ENCODE measurements at regions not wholly inside any gene's neighbourhood (a gene's known extent, or its start where the extent isn't known, plus 50 kb on each side); places are given as distances from the start of the nearest gene placed in this dataset.
"Not testable (repeated sequence)": the region's sequence is repeated elsewhere in the genome, so short reads cannot be mapped to it uniquely, and the experiment has no call there.

DNA sequence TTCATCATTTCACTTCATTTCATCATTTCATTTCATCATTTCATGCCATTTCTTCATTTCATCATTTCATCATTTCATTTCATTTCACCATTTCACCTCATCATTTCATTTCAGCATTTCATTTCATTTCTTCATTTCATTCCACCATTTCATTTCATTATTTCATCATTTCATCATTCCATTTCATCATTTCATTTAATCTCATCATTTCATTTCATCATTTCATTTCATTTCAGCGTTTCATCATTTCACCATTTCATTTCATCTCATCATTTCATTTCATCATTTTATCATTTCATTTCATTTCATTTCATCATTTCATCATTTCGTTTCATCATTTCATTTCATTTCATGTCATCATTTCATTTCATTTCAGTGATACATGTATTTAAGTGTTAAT, 492.2 kb downstream of the ZNF33B start:
- not testable (repeated sequence) for H3K36me3 Mint-ChIP-seq (ENCODE audit: insufficient read depth); H3K4me3 Mint-ChIP-seq; DNase-seq (ENCODE audit: low spot score in 2 of 2); H3K27ac Mint-ChIP-seq (ENCODE audit: low read depth); H3K4me1 Mint-ChIP-seq; ATAC-seq (replicated peaks; ENCODE audit: extremely low read depth, poor library complexity, severe bottlenecking); H3K27me3 Mint-ChIP-seq
- H3K9me3 Mint-ChIP-seq = peaks cover 20% of the 10 kb centered on the region

DNA sequence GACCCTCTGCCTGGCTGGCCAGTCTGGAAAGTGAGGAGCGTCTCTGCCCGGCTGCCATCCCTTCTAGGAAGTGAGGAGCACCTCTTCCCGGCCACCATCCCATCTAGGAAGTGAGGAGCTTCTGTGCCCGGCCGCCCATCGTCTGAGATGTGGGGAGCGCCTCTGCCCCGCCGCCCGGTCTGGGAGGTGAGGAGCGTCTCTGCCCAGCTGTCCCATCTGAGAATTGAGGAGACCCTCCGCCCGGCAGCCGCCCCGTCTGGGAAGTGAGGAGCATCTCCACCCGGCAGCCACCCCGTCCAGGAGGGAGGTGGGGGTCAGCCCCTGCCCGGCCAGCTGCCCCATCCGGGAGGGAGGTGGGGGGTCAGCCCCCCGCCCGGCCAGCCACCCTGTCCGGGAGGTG, 500.3 kb downstream of the ZNF33B start:
- not testable (repeated sequence) for H3K27me3 Mint-ChIP-seq; ATAC-seq (replicated peaks; ENCODE audit: extremely low read depth, poor library complexity, severe bottlenecking); H3K36me3 Mint-ChIP-seq (ENCODE audit: insufficient read depth); H3K27ac Mint-ChIP-seq (ENCODE audit: low read depth); H3K4me3 Mint-ChIP-seq; H3K4me1 Mint-ChIP-seq; DNase-seq (ENCODE audit: low spot score in 2 of 2)
- peaks cover 10% of the 10 kb centered on the region for H3K9me3 Mint-ChIP-seq

DNA sequence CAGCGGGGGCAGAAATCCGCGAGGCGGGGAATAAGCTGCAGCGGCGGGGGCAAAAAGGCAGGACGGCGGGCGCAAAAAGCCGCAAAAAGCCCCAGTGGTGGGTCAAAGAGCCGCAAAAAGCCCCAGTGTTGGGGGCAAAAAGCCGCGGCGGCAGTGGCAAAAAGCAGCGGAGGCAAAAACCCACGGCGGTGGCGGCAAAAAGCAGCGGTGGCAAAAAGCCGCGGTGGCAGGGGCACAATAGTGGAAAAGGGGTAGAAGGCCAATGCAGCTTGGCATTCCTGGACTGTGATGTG, 525.3 kb downstream of the ZNF33B start:
- Mint-ChIP-seq H3K9me3 (peaks cover 6% of the 10 kb centered on the region), H3K27ac (ENCODE audit: low read depth) (no peak overlapping the region), H3K27me3 (no peaks in the 10 kb centered on the region), H3K36me3 (ENCODE audit: insufficient read depth) (peaks cover 2% of the 10 kb centered on the region), H3K4me3 (no peak overlapping the region), H3K4me1 (no peaks in the 10 kb centered on the region)
- ATAC-seq (replicated peaks; ENCODE audit: extremely low read depth, poor library complexity, severe bottlenecking) (no peak), DNase-seq (ENCODE audit: low spot score in 2 of 2) (no peak)

DNA sequence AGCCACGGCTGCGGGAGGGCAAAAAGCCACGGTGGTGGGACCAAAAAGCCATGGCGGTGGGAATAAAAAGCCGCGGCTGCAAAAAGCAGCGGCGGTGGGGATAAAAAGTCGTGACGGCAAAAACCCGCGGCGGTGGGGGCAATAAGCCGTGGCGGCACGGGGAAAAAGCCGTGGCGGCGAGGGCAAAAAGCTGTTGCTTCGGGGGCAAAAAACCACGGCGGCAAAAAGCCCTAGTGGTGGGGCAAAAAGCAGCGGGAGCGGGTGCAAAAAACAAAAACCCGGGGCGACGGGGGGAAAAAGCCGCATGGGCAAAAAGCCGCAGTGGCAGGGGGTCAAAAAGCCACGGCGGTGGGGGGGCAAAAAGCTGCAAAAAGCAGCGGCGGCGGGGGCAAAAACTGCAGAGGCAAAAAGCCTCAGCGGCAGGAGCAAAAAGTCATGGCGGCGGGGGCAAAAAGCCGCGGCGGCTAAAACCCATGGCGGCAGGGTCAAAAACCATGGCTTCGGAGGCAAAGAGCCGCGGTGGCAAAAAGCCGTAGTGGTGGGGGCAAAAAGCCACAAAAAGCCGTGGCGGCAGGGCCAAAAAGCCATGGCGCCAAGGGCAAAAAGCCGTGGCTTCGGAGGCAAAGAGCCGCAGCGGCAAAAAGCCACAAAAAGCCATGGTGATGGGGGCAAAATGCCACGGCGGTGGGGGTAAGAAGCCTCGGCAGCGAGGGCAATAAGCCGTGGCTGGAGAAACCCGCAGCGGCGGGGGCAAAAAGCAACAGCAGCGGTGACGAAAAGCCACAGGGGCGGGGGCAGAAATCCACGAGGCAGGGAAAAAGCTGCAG, 525.8 kb downstream of the ZNF33B start:
- Mint-ChIP-seq H3K9me3 (peaks cover 6% of the 10 kb centered on the region), H3K36me3 (ENCODE audit: insufficient read depth) (peaks cover 2% of the 10 kb centered on the region), H3K27ac (ENCODE audit: low read depth) (no peak overlapping the region), H3K27me3 (no peaks in the 10 kb centered on the region), H3K4me3 (no peak overlapping the region), H3K4me1 (no peaks in the 10 kb centered on the region)
- DNase-seq (ENCODE audit: low spot score in 2 of 2) (no peak), ATAC-seq (replicated peaks; ENCODE audit: extremely low read depth, poor library complexity, severe bottlenecking) (no peak)

DNA sequence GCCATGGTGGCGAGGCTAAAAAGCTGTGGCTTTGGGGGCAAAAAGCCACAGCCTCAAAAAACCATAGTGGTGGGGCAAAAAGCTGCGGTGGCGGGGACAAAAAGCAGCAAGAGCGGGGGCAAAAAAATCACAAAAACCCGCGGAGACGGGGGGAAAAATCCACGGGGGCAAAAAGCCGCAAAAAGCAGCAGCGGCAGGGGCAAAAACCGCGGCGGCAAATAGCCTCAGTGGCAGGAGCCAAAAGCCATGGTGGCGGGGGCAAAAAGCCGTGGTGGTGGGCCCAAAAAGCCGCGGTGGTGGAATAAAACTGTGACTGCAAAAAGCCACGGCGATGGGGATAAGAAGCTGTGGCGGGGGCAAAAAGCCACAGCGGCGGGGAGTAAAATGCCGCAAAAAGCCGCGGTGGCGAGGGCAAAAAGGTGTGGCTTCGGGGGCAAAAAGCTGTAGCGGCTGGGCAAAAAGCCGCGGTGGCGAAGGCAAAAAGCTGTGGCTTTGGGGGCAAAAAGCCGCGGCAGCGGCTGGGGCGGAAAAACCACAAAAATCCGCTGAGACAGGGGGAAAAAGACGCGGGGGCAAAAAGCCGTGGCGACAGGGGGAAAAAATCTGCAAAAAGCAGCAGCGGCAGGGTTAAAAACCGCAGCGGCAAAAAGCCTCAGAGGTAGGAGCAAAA, 526.6 kb downstream of the ZNF33B start:
- DNase-seq (ENCODE audit: low spot score in 2 of 2) = no peak
- Mint-ChIP-seq H3K36me3 (ENCODE audit: insufficient read depth) (peaks cover 2% of the 10 kb centered on the region), H3K4me1 (no peaks in the 10 kb centered on the region), H3K27ac (ENCODE audit: low read depth) (no peak overlapping the region), H3K27me3 (no peaks in the 10 kb centered on the region), H3K4me3 (no peak overlapping the region), H3K9me3 (peaks cover 6% of the 10 kb centered on the region)
- no peak for ATAC-seq (replicated peaks; ENCODE audit: extremely low read depth, poor library complexity, severe bottlenecking)

DNA sequence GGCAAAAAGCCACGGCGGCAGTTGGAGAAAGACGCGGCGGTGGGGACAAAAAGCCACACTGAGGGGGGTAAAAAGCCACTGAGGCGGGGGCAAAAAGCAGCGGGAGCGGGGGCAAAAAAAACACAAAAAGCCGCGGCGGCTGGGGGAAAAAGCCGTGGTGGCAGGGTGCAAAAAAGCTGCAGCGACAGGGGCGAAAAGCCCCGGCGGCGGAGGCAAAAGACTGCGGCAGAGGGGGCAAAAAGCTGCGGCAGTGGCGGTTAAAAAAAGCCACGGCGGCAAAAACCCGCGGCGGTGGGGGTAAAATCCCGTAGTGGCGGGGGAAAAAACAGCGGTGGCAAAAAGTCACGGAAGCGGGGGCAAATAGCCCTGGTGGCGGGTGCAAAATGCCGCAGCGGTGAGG, 527.3 kb downstream of the ZNF33B start:
- H3K4me1 Mint-ChIP-seq = no peaks in the 10 kb centered on the region
- ATAC-seq (replicated peaks; ENCODE audit: extremely low read depth, poor library complexity, severe bottlenecking) (no peak), DNase-seq (ENCODE audit: low spot score in 2 of 2) (no peak)
- no peaks in the 10 kb centered on the region for H3K27me3 Mint-ChIP-seq
- no peak overlapping the region for H3K27ac Mint-ChIP-seq (ENCODE audit: low read depth)
- H3K9me3 Mint-ChIP-seq = peaks cover 10% of the 10 kb centered on the region
- H3K4me3 Mint-ChIP-seq = no peak overlapping the region
- peaks cover 2% of the 10 kb centered on the region for H3K36me3 Mint-ChIP-seq (ENCODE audit: insufficient read depth)

Data from central memory CD8-positive, alpha-beta T cell (primary cell).